ENCODE measurements at regions not wholly inside any gene's neighbourhood (a gene's known extent, or its start where the extent isn't known, plus 50 kb on each side); places are given as distances from the start of the nearest gene placed in this dataset.

DNA sequence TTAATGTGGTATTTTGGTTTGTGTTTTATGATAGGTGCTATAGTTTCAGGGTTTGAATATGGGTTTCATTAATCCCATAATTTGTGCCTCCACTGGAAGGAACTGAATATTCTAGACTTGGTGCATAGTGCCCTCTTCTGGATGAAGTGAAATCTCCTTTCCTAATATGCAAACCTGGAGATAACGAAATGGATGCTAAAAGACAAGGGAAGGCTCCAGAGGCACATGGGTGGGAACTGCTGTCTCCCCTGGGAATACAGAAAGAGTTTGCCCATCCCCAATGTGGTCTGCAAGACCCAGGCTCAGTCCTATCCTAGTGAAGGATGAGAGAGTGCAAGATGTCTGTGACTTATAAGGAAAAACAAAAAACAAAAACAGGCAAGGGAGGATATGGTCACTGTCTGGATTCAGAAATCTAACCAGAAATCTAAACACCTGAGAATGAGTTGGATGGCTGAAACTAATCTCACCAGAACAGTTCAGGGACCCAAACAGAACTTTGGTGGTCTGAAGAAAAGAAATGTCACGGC, 142.3 kb upstream of the TMPO start:
- TF ChIP-seq GATA2 (IDR thresholded peaks at IDR 0.05; ENCODE audit: low read depth, low read length) (no peak), GATA3 (IDR thresholded peaks at IDR 0.05; ENCODE audit: low read depth, low read length) (no peak)

Data from SH-SY5Y (cell line).